Neural crest cell (in vitro differentiated cells): ENCODE measurements at regions not wholly inside any gene's neighbourhood (a gene's known extent, or its start where the extent isn't known, plus 50 kb on each side); places are given as distances from the start of the nearest gene placed in this dataset.

ENCODE experiments used
- DNase-seq: peaks from one replicate; pipeline ENCODE4 v3.0.0; 2021; ENCODE audit warnings: low read depth, mixed read lengths, low spot score
- H3K27ac Mint-ChIP-seq: one replicate; pipeline ENCODE4 v1.8.0; 2021; ENCODE audit warnings: mild to moderate bottlenecking, mixed read lengths; ENCODE audit not compliant: unreplicated experiment
- H3K27me3 Mint-ChIP-seq: 2 replicates; pipeline ENCODE4 v1.8.0; 2021; ENCODE audit warnings: low read depth, mild to moderate bottlenecking, mixed read lengths
- H3K36me3 Mint-ChIP-seq: 2 replicates; pipeline ENCODE4 v1.8.0; 2021; ENCODE audit warnings: low read depth, mild to moderate bottlenecking, mixed read lengths
- H3K4me1 Mint-ChIP-seq: 2 replicates; pipeline ENCODE4 v1.8.0; 2021; ENCODE audit warnings: mixed read lengths
- H3K4me3 Mint-ChIP-seq: one replicate; pipeline ENCODE4 v1.8.0; 2021; ENCODE audit warnings: mild to moderate bottlenecking, mixed read lengths
- H3K9me3 Mint-ChIP-seq: 2 replicates; pipeline ENCODE4 v1.8.0; 2021; ENCODE audit warnings: mixed read lengths
- TF ChIP-seq, protein P1 (sequence below): fragments of 200-600 bp; sonication (generic); conservative IDR thresholded peaks from 2 replicates; pipeline ENCODE4 v1.5.0; 2021; ENCODE audit warnings: antibody characterized with exemption, mild to moderate bottlenecking

GRCh38 chr2:8030573-8031303, 651.1 kb upstream of the ID2 start:
- no peak overlapping the region for H3K4me3 Mint-ChIP-seq
- no peaks in the 10 kb centered on the region for H3K4me1 Mint-ChIP-seq

DNA sequence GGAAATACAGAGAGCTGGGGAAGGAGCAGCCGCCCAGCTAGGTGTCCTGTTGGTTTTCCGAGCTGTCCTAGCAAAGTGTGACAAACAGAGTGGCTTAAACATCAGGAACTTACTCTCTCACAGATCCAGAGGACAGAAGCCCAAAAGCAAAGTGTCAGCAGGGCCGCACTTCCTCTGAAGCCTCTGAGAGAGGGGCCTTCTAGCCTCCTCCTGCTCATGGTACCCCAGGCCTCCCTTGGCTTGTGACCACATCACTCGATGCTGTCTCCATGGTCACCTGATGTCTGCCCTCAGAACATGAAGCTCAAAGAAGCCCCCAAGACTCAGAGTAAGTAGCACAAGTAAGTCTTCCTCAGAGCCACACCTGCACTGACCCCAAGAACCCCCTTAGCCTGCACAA, 650.5 kb upstream of the ID2 start:
- no peaks in the 10 kb centered on the region for H3K36me3 Mint-ChIP-seq
- no peaks in the 10 kb centered on the region for H3K4me1 Mint-ChIP-seq
- no peak overlapping the region for H3K4me3 Mint-ChIP-seq
- TF ChIP-seq, protein P1, sequence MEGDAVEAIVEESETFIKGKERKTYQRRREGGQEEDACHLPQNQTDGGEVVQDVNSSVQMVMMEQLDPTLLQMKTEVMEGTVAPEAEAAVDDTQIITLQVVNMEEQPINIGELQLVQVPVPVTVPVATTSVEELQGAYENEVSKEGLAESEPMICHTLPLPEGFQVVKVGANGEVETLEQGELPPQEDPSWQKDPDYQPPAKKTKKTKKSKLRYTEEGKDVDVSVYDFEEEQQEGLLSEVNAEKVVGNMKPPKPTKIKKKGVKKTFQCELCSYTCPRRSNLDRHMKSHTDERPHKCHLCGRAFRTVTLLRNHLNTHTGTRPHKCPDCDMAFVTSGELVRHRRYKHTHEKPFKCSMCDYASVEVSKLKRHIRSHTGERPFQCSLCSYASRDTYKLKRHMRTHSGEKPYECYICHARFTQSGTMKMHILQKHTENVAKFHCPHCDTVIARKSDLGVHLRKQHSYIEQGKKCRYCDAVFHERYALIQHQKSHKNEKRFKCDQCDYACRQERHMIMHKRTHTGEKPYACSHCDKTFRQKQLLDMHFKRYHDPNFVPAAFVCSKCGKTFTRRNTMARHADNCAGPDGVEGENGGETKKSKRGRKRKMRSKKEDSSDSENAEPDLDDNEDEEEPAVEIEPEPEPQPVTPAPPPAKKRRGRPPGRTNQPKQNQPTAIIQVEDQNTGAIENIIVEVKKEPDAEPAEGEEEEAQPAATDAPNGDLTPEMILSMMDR, result no peak
- no peak overlapping the region for H3K27ac Mint-ChIP-seq
- no peaks in the 10 kb centered on the region for H3K9me3 Mint-ChIP-seq
- no peak for DNase-seq
- peaks cover 2% of the 10 kb centered on the region for H3K27me3 Mint-ChIP-seq

More at GRCh38 chr2:8030573-8031303, 651.1 kb upstream of the ID2 start:
- Mint-ChIP-seq H3K27ac (no peak overlapping the region), H3K27me3 (peaks cover 2% of the 10 kb centered on the region), H3K9me3 (no peaks in the 10 kb centered on the region), H3K36me3 (no peaks in the 10 kb centered on the region)
- TF ChIP-seq, protein P1, result no peak
- DNase-seq, result no peak

DNA sequence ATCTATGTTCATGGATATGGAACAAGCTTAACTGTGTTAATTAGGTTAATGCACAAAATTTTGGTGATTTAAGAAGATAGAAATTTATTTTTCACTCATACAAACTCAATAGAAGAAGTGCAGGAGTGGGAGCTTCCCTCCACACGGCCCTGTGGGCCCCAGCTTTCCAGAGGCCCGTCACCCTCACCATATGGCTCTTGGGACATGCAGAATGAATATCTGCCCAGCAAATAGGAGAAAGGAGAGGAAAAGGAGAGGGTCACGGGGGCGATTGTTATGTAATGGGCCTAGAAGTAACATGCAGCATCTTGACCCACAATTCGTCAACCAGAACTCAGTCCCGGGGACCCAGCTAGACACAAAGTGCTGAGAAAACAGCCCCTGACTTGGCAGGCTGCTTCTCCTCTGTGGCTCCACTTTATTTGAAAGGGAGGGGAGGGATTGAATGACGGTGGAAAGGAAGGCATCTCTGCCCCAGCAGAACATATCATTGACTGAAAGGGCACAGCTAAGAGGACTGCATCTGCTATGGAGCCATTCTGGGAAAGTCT, 648.2 kb upstream of the ID2 start:
- Mint-ChIP-seq H3K27ac (peak overlapping the region; percentile 88), H3K36me3 (no peaks in the 10 kb centered on the region), H3K27me3 (no peaks in the 10 kb centered on the region), H3K9me3 (no peaks in the 10 kb centered on the region), H3K4me1 (peaks cover 3% of the 10 kb centered on the region), H3K4me3 (no peak overlapping the region)
- TF ChIP-seq, protein P1, result no peak
- no peak for DNase-seq

- Mint-ChIP-seq H3K36me3 (no peaks in the 10 kb centered on the region), H3K27ac (no peak overlapping the region), H3K4me1 (peaks cover 7% of the 10 kb centered on the region), H3K4me3 (no peak overlapping the region), H3K27me3 (no peaks in the 10 kb centered on the region), H3K9me3 (no peaks in the 10 kb centered on the region)
- DNase-seq, result no peak
- TF ChIP-seq, protein P1, result no peak
Measured at GRCh38 chr2:8036366-8036765, 645.5 kb upstream of the ID2 start.

- H3K36me3 Mint-ChIP-seq, result peaks cover under 1% of the 10 kb centered on the region
- TF ChIP-seq, protein P1, result no peak
- peaks cover 3% of the 10 kb centered on the region for H3K9me3 Mint-ChIP-seq
- H3K4me3 Mint-ChIP-seq, result no peak overlapping the region
- H3K27me3 Mint-ChIP-seq, result no peaks in the 10 kb centered on the region
- no peak for DNase-seq
- peaks cover 7% of the 10 kb centered on the region for H3K4me1 Mint-ChIP-seq
- H3K27ac Mint-ChIP-seq, result no peak overlapping the region
Measured at GRCh38 chr2:8039732-8040131, 642.1 kb upstream of the ID2 start.
